ENCODE measurements at regions not wholly inside any gene's neighbourhood (a gene's known extent, or its start where the extent isn't known, plus 50 kb on each side); places are given as distances from the start of the nearest gene placed in this dataset.

DNA sequence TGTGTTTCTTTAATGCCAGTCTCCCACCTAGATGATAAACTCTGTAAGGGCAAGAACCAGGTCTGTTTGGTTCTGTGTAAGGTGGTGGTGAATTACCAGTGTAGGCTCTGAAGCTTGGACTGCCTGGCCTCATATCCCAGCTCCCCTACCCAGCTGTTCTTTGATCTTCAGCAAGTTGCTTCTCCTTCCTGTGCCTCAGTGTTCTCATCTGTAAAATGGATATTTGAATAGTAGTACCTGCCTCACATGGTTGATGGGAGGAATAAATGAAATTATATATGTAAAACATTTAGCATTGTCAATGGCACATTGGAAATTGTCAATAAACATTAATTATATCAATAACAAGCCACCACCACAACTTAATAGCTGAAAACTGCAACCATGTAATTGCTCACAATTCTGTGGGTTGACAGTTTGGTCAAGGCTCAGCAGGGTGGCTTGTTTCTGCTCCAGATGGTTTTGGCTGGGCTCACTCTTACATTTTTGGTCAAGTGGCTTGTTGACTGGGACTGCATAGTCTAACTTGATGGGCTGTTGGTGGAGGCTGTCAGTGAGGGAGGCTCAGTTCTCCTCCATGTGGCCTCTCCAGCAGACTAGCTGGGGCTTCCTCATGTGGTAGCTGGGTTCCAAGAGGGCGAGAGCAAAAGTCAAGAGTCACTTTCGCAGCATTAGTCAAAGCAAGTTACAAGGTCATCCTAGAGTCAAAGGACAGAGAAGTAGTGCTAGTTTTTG lies 84.5 kb upstream of the DUSP5 start:
- peak overlapping the region; percentile 62 for H3K4me3 Mint-ChIP-seq
- H3K4me1 Mint-ChIP-seq: peaks cover 92% of the 10 kb centered on the region
- H3K36me3 Mint-ChIP-seq: peaks cover 19% of the 10 kb centered on the region
- peak overlapping the region; percentile 76 for H3K27ac Mint-ChIP-seq
- H3K9me3 Mint-ChIP-seq: no peaks in the 10 kb centered on the region
- peak in 1 of 2 donors; percentile 71 for DNase-seq (ENCODE audit: low spot score in 2 of 2)
- peak; percentile 15 for ATAC-seq

DNA sequence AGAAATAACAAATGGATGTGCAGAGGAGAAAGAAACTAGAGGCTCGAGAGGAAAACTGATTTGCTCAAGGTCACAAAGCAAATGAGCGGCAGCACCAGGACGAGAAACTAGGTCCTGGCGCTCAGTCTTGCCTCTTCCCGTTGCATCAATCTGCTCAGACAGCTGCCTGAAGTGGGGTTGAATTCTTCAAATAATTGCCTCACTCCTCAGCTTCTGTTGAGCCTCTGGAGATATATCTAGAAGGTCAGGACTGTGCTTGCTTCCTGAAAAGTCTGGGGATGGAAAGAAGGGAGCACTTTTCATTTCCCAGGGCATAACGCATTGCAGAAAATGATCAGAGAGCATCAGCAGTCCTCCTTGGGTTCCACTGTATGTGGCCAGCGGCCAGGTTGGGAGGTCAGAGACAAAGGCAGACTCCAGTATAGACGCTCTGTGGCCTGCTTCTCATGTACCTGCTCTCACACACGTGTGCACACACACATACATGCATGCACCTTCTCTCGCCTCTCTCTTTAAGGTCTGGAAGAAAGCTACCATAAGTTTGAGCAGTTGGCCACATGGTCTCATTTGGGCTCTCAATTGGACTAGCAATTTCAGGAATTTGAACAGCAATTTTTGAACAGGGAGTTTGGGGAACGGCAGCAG lies 83.7 kb upstream of the DUSP5 start:
- ATAC-seq: peak; percentile 33
- Mint-ChIP-seq H3K36me3 (peaks cover 19% of the 10 kb centered on the region), H3K9me3 (no peaks in the 10 kb centered on the region), H3K27ac (peak overlapping the region; percentile 76), H3K4me3 (peak overlapping the region; percentile 62), H3K4me1 (peaks cover 89% of the 10 kb centered on the region)
- DNase-seq (ENCODE audit: low spot score in 2 of 2): peak in 1 of 2 donors; percentile 68

DNA sequence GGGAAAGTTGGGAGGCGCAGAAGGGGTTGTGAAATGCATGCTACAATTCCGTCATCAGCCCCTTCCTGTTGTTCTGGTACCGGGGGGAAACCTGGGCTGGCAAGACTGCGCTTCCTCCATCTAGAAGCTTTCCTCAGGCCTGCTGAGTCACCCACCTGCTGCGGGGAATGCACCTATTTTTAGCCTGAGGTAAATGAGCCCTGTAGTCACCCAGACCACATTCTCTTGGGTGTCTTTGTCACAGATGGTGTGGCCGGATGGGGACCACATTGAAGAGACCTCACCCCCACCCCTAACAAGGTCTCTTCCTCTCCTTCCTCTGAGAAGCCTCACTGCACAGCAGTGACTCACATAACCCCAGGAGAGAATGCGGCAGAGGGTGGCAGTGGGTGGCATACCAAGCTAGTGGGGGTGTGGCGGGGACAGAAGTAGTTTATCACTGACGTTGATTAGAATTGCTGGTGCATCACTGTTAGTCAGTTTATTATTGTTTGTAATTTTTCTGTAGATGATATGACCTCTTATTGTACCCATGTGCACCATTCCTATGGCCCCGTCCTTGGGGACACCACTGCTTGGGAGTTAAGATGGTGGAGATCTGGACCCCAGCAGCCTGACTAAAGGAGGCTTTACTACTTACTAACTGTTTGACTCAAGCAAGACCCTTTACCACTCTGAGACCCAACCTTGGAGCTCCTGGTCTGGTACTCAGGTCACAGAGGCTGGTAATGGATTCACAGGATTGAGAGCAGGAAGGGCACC lies 83.0 kb upstream of the DUSP5 start:
- DNase-seq (ENCODE audit: low spot score in 2 of 2): peak; percentile 69 to 93
- ATAC-seq: peak; percentile 97
- Mint-ChIP-seq H3K4me3 (peak overlapping the region; percentile 62), H3K9me3 (no peaks in the 10 kb centered on the region), H3K4me1 (peaks cover 89% of the 10 kb centered on the region), H3K36me3 (peaks cover 19% of the 10 kb centered on the region), H3K27ac (peak overlapping the region; percentile 76)

DNA sequence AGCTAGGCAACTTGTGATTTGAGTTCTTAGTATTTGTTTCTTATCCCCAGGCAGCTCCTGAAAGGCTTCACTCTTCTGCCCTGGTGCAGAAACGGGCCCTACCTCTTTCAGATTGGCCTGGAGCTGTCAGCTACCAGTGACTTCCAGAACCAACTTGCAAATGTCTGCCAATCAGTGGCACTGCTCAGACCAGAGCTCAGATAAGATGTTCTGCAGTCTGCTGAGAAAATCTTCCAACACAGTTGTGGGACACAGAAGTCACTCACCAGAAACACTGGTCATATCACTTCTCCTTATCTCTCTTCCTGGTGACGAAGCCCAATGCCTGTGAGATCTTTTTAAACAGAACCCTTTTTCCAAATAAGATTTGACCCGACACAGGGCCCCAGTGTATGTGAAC lies 81.9 kb upstream of the DUSP5 start:
- H3K36me3 Mint-ChIP-seq: peaks cover 25% of the 10 kb centered on the region
- ATAC-seq (no peak), DNase-seq (ENCODE audit: low spot score in 2 of 2) (no peak)
- H3K27ac Mint-ChIP-seq: peak overlapping the region; percentile 76
- H3K9me3 Mint-ChIP-seq: no peaks in the 10 kb centered on the region
- peak overlapping the region; percentile 62 for H3K4me3 Mint-ChIP-seq
- H3K4me1 Mint-ChIP-seq: peaks cover 89% of the 10 kb centered on the region

DNA sequence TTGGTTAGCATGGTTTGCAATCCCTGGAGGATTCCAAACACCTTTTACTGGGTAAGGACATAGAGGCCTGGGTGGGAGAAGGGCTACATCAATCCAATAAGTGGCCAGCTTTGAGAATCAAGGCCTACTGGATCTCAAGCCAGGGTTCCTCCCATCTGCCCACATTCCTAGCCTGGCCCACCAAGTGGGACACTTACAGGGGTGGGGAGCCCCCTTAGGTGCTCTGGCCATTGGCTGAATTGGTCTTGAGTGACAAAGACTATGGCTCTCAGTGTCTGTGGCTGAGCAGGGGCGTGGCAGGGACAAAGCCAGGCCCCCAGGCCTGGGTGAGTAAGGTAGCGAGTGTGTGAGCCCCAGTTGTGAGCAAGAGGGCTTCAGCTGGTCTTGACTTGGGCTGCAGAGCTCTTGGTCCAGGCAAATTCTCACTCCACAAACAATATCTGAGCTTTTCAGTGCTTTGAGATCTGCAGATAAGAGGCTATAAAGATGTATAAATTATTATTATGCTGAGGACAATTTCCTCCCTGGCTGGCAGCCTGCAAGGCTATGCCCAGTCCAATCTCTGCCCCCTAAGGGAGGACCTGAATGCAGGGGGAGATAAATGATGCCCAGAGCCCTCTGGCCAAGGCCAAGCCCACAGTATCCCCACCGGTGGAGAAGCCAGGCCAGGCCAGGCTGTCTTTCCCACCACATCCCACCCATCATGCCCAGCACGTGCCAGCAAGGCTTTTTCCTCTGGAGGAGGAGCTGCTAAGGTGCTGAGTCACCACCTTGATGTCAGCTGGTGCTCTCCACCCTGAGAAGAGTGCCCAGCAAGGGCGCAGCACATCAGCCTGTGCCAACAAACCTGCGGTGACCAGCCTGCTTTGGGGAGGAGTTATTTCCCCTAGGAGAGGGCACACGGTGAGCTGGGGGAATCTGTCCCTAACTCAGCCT lies 80.7 kb upstream of the DUSP5 start:
- Mint-ChIP-seq H3K4me1 (peaks cover 93% of the 10 kb centered on the region), H3K36me3 (peaks cover 24% of the 10 kb centered on the region), H3K4me3 (peak overlapping the region; percentile 9), H3K9me3 (no peaks in the 10 kb centered on the region), H3K27ac (peak overlapping the region; percentile 38)
- ATAC-seq (no peak), DNase-seq (ENCODE audit: low spot score in 2 of 2) (no peak)

DNA sequence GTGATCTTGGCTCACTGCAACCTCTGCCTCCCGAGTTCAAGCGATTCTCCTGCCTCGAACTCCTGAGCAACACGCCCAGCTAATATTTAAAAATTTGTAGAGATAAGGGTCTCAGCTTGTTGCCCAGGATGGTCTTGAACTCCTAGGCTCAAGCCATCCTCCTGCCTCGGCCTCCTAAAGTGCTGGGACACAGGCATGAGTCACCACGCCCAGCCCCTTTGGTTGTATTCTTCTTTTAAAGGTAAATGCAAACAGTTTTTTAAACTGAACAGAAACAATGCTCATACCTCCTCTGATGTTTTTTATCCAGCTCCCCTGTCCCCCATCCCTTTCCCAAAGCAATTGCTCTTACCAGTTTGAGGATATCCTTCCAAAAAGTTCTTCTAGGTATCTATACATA lies 79.5 kb upstream of the DUSP5 start:
- H3K9me3 Mint-ChIP-seq: no peaks in the 10 kb centered on the region
- DNase-seq (ENCODE audit: low spot score in 2 of 2): no peak
- peaks cover 19% of the 10 kb centered on the region for H3K36me3 Mint-ChIP-seq
- peak overlapping the region; percentile 38 for H3K27ac Mint-ChIP-seq
- no peak for ATAC-seq
- H3K4me1 Mint-ChIP-seq: peaks cover 91% of the 10 kb centered on the region
- no peak overlapping the region for H3K4me3 Mint-ChIP-seq

DNA sequence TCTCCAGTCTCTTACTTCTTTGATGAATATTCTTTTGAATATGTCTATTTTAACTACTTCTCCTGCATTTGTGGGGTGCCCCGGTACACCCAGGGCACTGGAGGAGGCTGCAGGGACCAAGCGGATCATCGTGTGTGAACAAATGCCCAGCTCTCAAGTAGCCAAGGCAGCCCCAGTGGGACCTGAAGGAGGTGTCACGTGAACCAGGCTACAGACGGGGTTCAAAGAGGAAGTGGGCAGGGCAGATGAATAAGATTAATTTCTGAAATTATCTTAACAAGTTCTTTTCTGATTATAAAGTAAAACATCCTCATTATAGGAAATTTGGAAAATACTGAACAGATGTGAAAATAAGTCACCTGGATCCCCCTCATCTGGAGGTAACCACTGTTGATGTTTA lies 78.4 kb upstream of the DUSP5 start:
- no peak for ATAC-seq
- H3K4me1 Mint-ChIP-seq: peaks cover 90% of the 10 kb centered on the region

DNA sequence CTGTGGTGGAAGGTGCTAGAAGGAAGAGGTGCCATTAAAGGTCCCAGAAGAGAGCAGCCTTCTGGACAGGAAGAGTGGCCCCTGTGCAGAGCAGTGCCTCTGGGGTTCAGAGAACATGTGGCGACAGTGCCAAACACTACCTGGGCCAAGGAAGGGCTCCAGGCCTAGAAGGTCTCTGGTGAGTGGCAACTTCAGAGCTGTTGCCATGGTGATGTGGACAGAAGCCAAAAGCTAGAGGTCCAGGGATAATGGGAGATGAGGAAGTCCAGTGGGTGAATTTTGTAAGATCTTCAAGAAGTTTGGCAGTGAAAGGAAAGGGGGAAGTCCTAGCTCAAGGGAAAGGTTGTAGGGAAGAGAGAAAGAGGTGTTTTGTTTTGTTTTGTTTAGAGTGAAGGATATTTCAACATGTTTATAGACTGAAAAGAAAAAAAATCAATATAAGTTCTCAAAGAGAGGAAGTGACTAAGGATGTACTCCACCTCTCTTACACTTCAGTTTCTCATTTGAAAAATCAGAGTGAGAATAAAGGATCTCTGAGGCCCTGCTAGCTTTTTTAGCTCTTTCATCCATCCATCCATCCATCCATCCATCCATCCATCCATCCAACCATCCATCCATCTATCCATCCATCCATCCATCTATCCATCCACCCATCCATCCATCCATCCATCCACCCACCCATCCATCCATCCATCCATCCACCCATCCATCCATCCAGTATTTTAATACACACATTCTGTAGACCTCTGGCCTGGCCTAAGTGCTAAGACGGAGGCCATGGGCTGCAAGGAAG lies 77.1 kb upstream of the DUSP5 start:
- Mint-ChIP-seq H3K27ac (peak overlapping the region; percentile 96), H3K4me1 (peaks cover 82% of the 10 kb centered on the region), H3K36me3 (peaks cover 7% of the 10 kb centered on the region), H3K9me3 (no peaks in the 10 kb centered on the region), H3K4me3 (peak overlapping the region; percentile 18)
- DNase-seq (ENCODE audit: low spot score in 2 of 2) (no peak), ATAC-seq (peak; percentile 71)

More for the DNA sequence above, 78.4 kb upstream of the DUSP5 start:
- Mint-ChIP-seq H3K9me3 (no peaks in the 10 kb centered on the region), H3K4me3 (no peak overlapping the region), H3K36me3 (peaks cover 14% of the 10 kb centered on the region), H3K27ac (peak overlapping the region; percentile 96)
- DNase-seq (ENCODE audit: low spot score in 2 of 2): no peak

DNA sequence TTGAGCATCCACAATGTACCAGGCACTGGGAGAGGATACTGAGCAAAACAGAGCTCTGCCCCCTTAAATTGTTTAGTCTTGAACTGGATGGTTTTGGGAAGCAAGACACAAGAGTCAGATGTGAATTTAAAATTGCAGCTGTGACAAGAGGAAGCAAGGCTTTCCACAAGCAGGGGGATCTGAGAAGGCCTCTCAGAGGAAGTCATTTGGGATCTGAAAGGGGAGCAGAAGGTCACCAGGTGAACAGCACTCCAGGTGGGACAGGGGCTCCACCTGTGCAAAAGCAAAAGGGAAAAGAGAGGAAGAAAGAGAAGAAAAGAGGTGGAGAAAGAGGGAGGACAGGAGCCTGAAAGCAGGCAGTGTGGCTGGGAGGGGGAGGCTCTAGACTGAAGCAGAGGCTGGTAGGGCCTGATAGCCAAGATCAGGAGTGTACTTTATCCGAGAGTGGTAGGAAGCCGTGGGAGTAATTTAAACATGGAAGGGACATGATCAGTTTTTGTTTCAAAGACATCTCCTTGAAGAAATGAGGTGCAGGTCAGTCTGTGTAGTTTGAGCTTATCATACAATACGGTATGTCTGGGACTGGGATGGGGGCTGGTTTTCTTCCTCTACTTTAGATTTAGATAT lies 76.1 kb upstream of the DUSP5 start:
- Mint-ChIP-seq H3K9me3 (no peaks in the 10 kb centered on the region), H3K4me1 (peaks cover 86% of the 10 kb centered on the region), H3K4me3 (peak overlapping the region; percentile 18), H3K27ac (peak overlapping the region; percentile 96), H3K36me3 (peaks cover 18% of the 10 kb centered on the region)
- DNase-seq (ENCODE audit: low spot score in 2 of 2): no peak
- no peak for ATAC-seq

DNA sequence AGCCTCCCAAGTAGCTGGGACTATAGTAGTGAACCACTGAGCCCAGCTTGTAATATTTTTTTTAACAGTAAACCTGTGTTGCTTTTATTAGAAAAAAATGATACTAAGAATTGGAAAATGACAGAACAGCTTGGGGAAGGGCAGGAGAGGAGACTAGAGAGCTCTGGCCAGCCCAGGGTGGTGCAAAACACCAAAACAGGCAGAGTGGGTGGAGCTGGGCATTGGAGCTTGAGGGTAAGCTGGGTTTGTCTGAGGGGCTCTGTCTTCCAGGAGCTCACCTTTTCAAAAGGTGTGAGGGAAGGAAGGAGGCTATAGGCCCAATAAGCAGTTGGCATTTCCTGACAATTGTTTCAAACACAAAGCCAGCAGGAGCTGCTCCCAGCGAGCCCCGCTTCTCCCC lies 75.2 kb upstream of the DUSP5 start:
- Mint-ChIP-seq H3K36me3 (peaks cover 23% of the 10 kb centered on the region), H3K4me3 (no peak overlapping the region), H3K4me1 (peaks cover 86% of the 10 kb centered on the region), H3K27ac (peak overlapping the region; percentile 71), H3K9me3 (no peaks in the 10 kb centered on the region)
- DNase-seq (ENCODE audit: low spot score in 2 of 2): no peak
- no peak for ATAC-seq

DNA sequence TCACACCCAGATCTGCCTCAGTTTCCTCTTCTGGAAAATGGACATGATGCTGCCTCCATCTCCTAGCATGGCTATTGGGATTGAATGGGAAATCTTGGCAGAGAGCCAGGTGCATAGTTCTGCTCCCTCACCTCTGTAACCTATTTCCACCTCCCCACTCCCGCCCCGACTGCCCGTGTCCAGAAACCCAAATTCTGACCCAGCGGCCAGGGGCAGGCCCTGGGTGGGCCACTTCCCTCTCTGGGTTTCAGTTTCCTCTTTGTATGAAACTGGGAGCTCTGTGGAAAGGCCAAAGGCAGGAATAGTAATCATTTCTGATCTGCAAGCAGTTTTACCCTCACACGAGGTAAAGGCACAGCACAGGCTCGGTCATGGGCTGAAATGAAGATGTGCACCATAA lies 74.1 kb upstream of the DUSP5 start:
- H3K4me3 Mint-ChIP-seq: no peak overlapping the region
- no peak for DNase-seq (ENCODE audit: low spot score in 2 of 2)

DNA sequence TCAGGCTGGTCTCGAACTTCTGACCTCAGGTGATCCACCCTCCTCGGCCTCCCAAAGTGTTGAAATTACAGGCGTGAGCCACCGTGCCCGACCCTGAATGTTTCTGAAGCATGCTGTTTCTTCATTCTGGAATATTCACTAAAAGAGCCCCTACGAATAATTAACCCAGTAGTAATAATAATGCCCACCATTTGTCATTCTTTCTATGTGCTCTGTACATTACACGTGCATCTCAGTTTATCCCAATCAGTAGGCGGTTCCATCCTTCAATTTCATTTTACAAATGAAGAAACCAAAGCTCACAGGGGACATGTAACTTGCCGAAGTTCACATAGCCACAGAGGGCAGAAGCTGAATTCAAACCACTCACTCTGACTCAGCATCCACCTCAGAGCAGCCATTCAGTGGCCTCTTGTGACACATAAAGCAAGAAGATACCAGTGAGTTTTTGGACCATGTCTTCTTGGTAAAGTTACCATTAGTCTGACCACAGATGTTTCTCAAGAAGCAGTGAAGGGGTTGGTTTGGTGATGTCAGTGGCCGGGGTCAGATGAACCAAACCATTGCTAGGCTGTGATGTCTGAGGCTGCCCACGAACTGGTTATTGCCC lies 71.9 kb upstream of the DUSP5 start:
- Mint-ChIP-seq H3K9me3 (no peaks in the 10 kb centered on the region), H3K36me3 (peaks cover 27% of the 10 kb centered on the region), H3K4me1 (peaks cover 79% of the 10 kb centered on the region), H3K4me3 (peak overlapping the region; percentile 61), H3K27ac (peak overlapping the region; percentile 99)
- ATAC-seq (peak; percentile 95), DNase-seq (ENCODE audit: low spot score in 2 of 2) (peak; percentile 45 to 86)

More for the DNA sequence above, 74.1 kb upstream of the DUSP5 start:
- no peaks in the 10 kb centered on the region for H3K9me3 Mint-ChIP-seq
- ATAC-seq: no peak
- peak overlapping the region; percentile 71 for H3K27ac Mint-ChIP-seq
- peaks cover 28% of the 10 kb centered on the region for H3K36me3 Mint-ChIP-seq
- peaks cover 84% of the 10 kb centered on the region for H3K4me1 Mint-ChIP-seq

All from stimulated activated effector memory CD8-positive, alpha-beta T cell treated with anti-CD3 and anti-CD28 coated beads, Interleukin-12 subunit alpha, Interleukin-12 subunit beta, amount 100 ng/mL, for 72 hours (primary cell).